Ammon's horn (tissue), 1 donor: ENCODE measurements at regions not wholly inside any gene's neighbourhood (a gene's known extent, or its start where the extent isn't known, plus 50 kb on each side); places are given as distances from the start of the nearest gene placed in this dataset.
A peak's percentile ranks its signal among the peaks of the same experiment; 100 is the strongest.
"Not testable (repeated sequence)": the region's sequence is repeated elsewhere in the genome, so short reads cannot be mapped to it uniquely, and the experiment has no call there.

ENCODE experiments used
- DNase-seq: peaks from one replicate; pipeline ENCODE4 v3.0.0-alpha.2; 2016; ENCODE audit warnings: low spot score

DNA sequence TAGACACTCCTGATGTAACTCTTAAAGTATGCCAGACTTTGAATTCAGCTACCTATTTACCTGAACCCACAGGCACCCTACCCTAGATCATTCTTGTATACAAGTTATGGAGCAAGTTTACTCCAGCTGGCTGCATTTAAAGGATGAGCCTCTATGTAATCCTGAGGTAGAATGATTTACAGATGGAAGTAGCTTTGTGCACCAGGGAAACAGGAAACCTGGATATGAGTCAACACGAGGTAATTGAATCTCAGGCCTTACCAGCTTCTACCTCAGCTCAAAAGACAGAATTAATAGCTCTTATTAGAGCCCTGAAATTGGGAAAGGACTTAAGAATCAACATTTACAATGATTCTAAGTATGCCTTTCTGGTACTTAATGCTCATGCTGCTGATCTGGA is 119.8 kb downstream of the AGTR2 start:
- no peak for DNase-seq

DNA sequence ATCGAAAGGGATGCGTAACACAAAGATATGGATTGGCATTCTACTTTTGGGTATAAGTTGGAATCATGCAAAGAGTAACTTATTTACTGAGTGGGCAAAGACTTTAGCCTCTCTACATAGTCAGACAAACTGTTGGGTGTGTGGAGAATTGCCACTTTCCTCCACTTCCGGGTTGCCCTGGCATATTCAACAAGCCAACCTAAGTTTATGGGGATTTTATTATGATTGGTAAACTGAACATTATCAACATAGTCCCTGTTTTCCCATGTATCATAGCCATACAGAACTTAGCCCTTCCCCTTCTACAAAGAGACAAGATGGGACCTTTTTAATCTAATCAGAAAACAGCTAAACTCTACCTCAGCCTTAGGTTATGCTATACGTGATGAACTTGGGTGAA is 121.6 kb downstream of the AGTR2 start:
- DNase-seq: no peak

DNA sequence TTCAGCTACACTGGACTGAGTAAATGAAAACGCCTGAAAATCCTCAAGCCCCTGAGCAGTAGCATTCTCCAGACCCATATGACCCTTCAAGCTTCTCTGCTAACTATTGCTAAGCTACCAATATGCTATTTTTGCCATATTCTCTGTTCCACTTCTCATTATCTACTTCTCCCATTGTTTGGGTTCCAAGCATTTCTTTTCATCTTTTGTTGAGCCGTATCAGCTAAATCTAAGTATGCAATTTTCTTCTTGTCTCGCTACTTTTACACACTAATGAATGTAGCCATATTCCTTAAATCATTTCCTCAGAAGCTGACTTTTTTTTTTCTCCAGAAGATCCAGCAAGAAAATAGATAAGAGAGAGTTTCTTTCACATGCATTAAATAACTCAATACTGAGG is 128.4 kb downstream of the AGTR2 start:
- DNase-seq: no peak

DNA sequence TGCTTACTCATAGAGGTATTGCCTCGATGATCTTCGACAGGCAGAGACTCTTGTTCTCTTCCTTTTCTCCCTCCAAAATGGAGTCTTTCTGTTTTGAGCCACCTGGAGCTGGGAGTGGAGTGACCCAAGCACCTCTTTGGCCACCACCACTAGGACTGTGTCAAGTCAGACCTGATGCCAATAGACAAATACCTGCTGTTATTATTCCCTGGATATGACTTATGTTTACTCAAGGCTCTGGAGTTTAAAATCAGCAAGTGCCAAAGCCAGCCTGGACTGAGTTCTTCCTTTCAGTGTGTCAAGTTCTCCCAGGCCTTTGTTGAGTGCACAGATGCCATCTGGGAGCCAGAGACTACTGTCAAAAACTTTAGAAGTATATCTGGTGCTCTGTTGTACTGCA is 130.2 kb upstream of the SLC6A14 start:
- no peak for DNase-seq

DNA sequence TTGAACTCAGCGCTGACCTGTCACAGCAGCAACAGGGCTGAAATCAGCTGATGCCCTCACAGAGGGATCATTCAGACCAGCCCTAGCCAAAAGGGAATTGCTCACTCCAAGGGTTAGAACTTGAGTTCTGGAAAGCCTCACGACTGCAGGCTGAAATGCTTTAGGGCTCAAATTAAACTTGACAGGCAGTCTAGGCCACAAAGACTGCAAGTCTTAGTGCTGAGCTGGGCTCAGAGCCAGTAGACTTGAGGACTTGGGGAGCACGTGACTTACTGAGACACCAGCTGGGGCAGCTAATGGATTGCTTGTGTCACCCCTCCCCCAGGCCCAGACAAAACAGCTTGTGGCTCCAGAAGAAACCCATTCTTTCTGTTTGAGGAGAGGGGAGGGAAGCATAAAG is 119.0 kb upstream of the SLC6A14 start:
- peak; percentile 48 for DNase-seq

DNA sequence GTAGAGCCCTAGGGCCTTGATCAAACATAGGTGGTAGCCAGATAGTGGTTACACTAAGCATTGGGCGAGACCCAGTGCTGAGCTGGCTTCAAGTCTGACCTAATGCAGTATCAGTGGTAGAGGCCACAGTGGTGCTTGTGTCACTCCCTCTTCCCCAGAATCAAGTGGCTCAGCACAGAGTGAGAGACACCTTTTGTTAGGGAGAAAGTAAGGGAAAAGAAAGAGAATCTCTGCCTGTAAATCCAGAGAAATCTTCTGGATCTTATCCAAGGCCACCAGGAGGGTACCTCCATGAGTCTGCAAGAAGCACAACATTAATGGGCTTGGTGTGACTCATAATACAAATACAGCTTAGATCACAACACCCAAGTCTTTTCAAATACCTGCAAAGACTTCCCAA is 117.7 kb upstream of the SLC6A14 start:
- DNase-seq: no peak

DNA sequence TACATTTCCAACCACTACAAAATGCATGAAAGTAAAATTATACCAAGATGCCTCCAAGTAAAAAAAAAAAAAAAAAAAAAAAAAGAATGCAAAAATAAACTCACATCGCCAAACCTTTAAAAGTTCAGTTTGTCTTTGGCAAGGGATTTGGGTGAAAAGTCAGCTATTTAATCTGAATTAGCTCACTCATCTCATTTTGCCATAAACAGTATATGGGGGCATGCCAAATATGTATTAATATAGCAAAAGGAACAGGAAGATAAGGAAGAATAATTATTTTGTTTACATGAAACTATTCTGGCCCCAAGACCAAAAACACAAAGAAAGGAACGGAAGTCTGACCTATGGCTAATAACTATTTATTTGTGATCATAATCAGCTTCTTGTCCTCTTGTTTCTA is 114.7 kb upstream of the SLC6A14 start:
- DNase-seq: no peak

DNA sequence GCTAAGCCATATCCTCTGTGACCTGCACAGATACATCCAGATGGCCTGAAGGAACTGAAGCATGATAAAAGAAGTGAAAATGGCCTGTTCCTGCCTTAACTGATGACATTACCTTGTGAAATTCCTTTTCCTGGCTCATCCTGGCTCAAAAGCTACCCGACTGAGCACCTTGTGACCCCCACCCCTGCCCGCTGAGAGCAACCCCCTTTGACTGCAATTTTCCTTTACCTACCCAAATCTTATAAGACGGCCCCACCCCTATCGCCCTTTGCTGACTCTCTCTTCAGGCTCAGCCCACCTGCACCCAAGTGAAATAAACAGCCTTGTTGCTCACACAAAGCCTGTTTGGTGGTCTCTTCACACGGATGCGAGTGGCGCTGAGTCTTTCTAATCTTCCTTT is 104.4 kb upstream of the SLC6A14 start:
- DNase-seq: not testable (repeated sequence)

DNA sequence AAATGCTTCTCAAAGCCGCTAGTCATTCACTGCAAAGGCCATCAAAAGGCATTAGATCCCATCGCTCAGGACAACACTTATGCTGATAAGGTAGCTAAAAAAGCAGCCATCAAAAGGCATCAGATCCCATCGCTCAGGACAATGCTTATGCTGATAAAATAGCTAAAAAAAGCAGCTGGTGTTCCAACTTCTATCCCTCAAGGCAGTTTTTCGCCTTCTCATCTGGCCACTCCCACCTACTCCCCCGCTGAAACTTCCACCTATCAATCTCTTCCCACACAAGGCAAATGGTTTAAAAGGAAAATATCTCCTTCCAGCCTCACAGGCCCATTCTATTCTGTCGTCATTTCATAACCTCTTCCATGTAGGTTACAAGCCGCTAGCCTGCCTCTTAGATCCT is 101.6 kb upstream of the SLC6A14 start:
- DNase-seq: not testable (repeated sequence)

DNA sequence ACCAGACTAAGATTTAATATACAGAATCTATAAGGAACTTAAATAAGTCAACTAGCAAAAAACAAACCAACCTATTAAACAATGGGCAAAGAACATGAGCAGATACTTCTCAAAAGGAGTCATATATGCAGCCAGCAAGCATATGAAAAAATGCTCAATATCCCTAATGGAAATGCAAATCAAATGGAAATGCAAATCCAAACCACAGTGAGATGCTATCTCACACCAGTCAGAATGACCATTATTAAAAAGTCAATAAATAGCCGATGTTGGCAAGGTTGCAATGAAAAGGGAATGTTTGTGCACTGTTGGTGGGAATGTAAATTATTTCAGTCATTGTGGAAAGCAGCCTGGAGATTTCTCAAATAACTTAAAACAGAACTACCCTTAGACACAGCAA is 97.0 kb upstream of the SLC6A14 start:
- DNase-seq: no peak

DNA sequence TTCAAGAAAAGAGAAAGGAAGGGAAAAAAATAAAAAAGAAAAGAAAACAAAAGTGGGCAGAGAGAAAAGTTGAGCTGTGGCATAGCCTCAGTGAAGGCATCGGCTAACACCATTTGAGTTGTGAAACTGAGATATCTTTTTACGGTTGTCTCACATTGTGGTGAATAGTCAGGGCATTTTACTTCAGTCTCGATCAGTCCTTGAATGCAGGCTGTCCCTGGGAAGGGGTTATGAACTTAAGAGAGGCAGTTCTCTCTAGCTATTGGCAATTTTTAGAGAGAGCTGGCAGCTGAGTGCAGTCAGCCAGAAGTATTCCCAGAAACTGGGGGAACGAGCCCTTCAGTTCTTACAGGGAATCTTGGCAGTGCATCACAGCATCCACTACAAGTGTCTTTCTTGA is 93.5 kb upstream of the SLC6A14 start:
- peak; percentile 2 for DNase-seq

DNA sequence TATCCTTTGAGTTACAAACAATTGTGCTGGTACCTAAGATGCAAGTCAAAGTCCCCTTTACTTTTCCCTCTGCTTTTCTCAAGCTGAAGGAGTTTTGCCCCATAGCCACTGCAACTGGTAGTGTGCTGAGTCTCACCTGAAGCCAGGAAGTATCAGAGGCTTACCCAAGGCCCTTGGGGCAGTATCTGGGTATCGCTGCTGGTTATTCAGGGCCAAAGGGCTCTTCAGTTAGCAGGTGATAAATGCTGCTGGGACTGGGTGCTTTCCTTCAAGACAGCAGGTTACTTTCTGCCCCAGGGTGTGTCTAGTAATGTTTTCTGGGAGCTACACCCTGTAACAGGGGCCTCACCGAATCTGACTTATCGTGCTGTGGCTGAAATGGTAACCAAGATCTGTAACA is 90.4 kb upstream of the SLC6A14 start:
- no peak for DNase-seq

DNA sequence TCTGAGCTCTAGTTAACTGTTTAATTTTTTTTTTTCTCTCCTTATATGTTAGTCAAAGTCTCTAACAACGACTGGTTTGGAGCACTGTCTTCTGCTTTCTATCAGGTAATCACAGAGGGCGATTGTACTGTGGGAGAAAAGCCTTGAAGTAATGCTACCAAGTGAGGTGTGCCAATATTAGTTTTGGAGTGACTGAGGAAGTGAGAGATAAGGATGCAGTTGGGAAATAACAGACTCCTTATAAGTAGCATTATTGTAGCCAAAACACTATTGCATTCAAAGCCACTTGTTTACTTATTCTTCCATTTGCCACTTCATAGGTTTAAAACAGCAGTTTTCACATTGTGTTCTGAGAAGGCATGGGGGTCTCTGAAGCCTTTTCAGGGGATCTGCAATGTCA is 79.1 kb upstream of the SLC6A14 start:
- DNase-seq: no peak

DNA sequence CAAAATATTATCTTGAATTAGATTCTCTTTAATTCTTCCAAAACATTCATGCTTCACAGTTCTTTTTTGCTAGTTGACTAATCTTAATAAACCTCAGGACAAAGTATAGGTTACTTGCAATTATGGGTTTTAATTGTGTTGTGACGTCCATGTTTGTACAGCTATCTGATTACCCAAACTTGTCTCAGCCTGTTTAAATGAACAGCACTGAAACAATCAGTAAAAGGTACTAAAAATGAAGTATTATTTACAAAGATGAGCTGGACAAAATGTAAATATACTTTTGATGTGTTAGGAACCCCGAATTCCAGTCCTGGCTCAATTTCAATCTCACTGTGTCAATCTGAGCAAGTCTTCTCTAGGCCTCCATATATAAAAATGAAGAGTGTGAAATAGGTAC is 57.4 kb upstream of the SLC6A14 start:
- no peak for DNase-seq

DNA sequence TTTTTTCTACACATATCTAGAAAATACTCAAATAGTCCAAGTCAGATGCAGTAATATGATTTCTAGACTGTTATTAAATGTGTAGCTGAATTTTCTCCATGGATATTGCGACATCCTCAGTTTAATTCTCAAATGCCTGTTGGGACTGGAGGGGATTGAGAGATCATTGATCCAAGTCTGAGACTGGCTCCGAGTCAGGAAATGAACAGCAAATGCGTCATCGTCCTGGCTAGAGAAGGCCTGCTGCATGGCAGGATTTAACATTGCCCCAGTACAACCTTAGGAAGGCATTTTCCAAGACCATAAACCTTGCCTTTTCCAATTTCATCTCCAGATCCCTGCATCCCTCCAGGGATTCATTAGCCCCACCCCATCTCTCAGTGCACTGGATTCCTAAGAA is 56.6 kb upstream of the SLC6A14 start:
- DNase-seq: no peak

DNA sequence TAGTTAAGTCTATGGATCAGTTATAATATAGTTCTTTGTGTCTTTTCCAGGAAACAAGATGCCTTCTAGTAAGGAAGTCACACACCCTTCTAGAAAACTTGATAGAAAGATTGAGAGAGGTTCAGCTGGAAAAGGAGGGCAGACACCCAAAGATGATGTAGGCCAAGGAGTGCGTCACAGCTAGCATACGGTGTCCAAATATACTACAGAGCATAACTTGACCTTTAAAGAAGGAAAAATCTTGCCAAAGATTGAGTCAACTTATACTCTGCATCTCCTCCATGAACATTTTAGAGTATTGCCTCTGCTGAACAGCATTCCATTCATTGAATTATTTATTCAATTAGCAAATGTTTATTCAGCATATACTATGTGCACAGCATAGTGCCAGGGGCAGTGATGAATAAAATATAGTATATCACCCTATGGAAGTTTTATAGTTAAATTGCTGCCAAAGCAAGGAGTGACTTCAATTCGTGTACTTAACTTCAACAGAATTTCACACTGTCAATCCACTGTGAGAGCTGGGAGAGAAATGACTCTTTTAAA is 51.9 kb upstream of the SLC6A14 start:
- DNase-seq: no peak
